Body of pancreas (tissue), 4 donors: ENCODE measurements at regions not wholly inside any gene's neighbourhood (a gene's known extent, or its start where the extent isn't known, plus 50 kb on each side); places are given as distances from the start of the nearest gene placed in this dataset.

Source experiments
- POLR2A ChIP-seq, 3 donors: fragments of 450-650 bp; IDR thresholded peaks; one replicate each; pipeline ENCODE4 v1.6.1; 2016; ENCODE audit warnings: antibody characterized with exemption in 3 of 3, mild to moderate bottlenecking in 2 of 3
- TF ChIP-seq, protein P1 (sequence below), 7 experiments: fragments of 450-650 bp in 4 of 7; fragments of 200-600 bp in 3 of 7; sonication (generic) in 3 of 7; IDR thresholded peaks; one replicate each; pipeline ENCODE4 v1.5.1; 2016 to 2019; ENCODE audit warnings: antibody characterized with exemption in 7 of 7

DNA sequence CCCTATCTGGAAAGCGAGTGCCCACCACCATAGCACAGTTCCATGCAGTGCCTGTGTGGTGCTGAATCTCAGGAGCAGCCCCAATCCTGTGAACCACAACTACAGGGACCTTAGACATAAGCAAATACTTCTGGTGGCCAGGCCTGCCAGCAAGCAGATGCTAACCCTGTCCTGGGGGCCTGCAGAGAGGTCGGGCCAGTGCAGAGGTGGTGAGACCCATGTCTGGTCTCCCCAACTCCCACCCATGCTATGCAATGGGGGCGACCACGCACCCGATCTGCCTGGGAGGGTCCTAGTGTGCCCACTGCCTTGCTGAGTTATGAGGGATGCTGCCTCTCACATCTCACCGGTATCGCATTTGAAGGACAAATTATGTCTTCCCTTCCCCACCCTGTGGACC is 151.6 kb upstream of the ZNF337 start:
- no peak for TF ChIP-seq POLR2A (IDR thresholded peaks at IDR 0.05)
- TF ChIP-seq, protein P1, sequence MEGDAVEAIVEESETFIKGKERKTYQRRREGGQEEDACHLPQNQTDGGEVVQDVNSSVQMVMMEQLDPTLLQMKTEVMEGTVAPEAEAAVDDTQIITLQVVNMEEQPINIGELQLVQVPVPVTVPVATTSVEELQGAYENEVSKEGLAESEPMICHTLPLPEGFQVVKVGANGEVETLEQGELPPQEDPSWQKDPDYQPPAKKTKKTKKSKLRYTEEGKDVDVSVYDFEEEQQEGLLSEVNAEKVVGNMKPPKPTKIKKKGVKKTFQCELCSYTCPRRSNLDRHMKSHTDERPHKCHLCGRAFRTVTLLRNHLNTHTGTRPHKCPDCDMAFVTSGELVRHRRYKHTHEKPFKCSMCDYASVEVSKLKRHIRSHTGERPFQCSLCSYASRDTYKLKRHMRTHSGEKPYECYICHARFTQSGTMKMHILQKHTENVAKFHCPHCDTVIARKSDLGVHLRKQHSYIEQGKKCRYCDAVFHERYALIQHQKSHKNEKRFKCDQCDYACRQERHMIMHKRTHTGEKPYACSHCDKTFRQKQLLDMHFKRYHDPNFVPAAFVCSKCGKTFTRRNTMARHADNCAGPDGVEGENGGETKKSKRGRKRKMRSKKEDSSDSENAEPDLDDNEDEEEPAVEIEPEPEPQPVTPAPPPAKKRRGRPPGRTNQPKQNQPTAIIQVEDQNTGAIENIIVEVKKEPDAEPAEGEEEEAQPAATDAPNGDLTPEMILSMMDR (IDR thresholded peaks at IDR 0.05), result no peak
